Tongue (tissue), 1 donor: ENCODE measurements at regions not wholly inside any gene's neighbourhood (a gene's known extent, or its start where the extent isn't known, plus 50 kb on each side); places are given as distances from the start of the nearest gene placed in this dataset.

Experiments used
- DNase-seq: peaks from one replicate; pipeline ENCODE4 v3.0.0-alpha.2; 2015

DNA sequence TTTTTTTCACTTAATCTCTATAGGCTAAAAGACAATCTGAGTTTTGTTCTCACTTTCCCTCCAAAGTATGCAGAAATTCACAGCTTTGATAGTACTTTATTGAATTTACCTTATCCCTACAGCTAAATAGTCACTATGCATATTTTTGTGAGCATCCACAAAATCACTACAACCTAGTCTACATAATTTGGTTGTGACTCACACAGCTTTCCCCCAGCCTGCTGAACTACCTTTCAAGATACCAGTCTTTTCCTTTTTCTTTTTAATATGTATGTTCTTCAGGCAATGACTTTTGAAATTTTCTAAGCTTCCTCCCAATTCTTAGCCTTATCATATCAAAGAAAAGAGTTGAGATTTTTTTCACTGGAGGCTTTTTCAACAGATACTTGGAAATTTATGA lies 347.3 kb upstream of the CDH6 start:
- DNase-seq: no peak

- DNase-seq: no peak
Measured at GRCh38 chr5:30845194-30845593, 348.3 kb upstream of the CDH6 start.

- no peak for DNase-seq
Measured at GRCh38 chr5:30843541-30843940, 349.9 kb upstream of the CDH6 start.

DNA sequence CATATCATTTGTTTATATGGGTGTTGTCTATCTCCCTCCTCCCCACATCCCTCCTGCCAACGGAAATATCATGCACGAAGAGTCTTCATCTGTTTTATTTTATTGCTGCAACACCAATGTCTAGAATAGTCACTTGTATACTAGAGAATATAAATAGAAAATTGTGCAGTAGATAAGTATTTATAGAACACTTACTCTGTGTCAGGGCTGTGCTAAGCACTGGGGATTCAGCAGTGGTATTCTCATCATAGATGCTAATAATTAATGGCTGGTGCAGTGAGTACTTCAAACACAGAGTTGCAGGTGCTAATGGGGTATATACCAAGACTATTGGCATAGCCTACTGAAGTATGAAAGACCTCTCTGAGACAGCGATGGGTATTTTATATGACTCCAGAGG lies 353.5 kb upstream of the CDH6 start:
- DNase-seq: no peak

DNA sequence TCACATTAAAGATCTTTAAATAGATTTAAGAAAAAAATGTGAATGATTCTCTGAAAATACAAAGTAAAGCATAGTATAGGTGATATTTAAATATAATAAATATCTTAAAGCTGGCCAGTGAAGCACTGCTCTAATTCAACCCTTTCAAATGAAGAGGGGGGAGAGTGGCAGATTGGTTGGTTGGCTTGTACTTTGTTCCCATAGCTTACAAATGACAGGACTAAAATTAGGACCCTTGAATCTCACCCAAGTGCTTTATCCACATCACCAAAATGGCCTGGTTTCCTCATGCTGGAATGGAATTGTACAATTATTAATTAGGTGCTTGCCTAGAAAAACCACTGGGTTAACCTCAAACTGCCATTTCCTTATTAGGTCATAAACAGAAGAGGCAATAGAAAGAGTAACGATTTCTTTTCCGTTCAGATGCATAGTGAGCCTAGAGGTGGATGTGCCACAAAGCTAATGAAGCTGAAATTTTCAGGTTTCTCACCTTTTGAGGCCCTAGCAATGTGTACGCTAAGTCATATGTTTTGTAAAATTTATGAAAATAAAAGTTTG lies 354.5 kb upstream of the CDH6 start:
- DNase-seq: no peak

- no peak for DNase-seq
Measured at GRCh38 chr5:30832519-30832918, 361.0 kb upstream of the CDH6 start.

GRCh38 chr5:30831605-30832004 lies 361.9 kb upstream of the CDH6 start:
- no peak for DNase-seq

DNA sequence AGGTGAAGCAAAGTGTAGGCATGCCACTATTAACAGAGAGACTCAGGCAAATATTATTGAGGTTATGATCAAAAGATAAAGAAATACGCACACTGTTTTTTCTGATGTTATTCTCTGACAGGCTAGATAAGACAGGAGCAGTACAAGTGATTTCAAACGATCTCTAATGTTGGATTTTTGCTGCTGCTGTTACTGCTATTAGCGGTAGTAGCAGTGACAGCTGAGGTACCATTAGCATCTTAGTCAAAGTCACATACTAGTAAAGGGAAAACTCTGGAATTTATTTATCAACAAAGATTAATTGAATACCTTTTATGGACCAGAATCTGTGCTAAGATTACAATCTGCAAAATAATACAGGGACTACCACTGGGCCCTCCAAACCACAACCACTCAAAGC lies 362.4 kb upstream of the CDH6 start:
- DNase-seq: no peak

GRCh38 chr5:30811298-30811697 lies 382.2 kb upstream of the CDH6 start:
- DNase-seq: no peak

GRCh38 chr5:30809933-30810332 lies 383.6 kb upstream of the CDH6 start:
- DNase-seq: no peak

DNA sequence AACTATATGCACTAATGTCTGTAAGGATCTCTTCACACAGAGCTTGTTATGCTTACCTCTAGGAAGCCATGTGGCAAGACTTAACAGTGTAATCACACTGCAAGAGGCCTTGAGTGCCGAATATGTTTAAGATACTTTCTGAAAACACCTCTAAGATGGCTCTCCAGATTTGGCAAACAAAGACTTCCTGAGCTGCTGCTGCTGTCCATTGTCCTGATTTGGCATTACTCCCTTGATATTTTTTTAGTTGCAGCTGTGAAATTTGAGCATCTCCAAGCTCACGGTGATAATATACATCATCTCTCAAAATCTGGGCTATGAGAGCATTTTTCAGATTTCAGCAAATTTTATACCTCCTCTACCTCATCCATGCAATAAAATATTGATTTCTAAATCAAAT lies 384.5 kb upstream of the CDH6 start:
- DNase-seq: peak; percentile 27

DNA sequence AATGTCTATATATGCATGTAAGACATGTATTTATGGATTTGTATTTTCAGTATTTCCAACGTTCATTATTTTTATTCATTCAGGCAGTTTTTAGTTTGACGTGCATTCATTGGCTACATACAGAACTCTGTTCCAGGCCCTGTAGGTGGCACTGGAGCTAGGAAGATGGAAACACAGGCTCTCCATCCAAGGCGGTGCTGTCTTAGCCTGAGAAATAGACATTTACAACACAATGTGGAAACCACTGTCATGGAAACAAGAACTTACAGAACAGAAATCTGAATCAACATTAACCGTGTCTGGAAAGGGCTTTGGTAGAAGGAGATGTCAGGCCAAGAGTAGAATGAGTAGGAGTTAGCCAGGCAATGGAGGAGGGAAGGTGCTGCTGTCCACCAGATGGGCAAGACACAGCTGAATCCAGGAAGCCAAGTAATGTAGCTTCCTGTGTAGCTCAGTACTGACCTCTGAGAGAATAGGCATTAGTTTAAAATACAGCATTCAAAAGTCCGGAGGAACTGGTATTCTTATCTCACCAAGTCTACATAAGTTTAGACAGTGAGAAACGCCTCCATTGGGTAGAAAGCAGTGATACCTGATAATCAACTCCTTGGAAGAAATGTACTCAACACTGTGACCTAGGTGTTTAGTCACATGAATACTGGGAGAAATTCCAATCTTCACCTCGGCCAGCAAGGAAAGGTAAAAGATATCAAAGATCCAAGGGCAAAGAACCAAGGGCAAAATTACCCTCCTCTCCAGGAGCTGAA lies 388.6 kb upstream of the CDH6 start:
- no peak for DNase-seq

GRCh38 chr5:30802961-30803705 lies 390.4 kb upstream of the CDH6 start:
- no peak for DNase-seq

DNA sequence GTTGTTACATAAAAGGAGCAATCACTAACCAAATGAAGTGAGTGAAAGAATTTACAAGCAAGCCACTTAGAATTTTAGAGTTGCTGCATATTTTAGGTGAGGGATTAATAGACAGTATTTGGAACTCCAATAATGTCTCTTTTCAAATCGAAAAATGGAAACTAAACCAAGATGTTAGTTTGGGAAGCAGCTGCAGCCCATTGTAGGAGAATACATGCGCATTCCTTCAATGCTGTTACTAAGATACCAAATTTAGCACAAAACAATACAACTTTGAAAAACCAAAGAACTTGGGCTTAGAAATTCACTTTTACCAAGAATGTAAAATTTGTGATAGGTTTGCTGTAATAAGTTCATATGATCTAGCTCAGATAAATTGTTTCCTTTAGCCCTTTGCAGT lies 411.8 kb upstream of the CDH6 start:
- DNase-seq: no peak

DNA sequence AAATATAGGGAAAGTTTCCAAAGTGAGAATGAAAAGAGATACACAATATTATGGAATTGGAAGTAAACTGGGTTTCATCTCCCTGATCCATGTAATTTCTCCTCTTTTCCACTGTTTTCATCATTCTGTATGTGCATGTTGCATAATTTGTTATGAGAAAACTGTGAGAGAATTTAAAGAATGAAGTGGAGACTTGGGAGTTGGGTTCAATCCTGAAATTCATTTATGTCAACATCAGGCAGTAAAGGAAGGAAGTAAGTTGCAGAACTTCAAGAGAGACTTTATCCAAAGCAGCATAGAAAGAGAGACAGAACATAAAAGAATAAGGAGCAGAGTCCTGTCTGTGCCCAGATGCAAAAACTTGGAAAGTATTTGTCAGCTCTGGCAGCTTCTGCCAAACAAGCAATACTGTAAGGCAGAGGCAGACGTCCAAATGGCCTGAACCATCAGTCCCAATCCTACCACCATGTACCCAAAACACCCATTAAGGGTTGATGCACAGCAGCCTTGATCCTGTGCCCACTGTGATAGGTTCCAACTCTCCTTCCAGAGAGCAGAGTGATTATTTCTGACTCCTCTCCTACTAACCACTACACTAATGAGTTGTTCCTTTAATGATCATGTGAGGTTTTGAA lies 425.3 kb upstream of the CDH6 start:
- no peak for DNase-seq

DNA sequence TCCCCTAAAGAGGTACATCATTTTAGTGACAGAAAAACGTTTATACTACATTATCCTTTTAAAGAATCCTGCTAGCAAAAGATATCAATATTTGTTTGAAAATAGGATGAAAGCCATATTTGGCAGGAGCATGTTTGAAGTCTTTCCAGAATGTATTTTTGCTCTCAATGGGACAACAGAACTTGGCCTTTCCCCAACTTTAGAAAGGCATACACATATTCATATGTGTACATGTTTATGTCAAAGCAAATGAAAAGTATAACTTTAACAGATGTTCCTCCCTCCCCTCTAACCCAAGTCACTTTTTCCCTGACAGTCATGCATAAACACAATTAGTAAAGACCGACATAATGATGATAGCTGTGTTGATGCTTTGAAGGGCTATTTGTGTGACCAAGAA lies 427.8 kb upstream of the CDH6 start:
- peak; percentile 10 for DNase-seq

GRCh38 chr5:30765227-30765626 lies 428.3 kb upstream of the CDH6 start:
- no peak for DNase-seq

DNA sequence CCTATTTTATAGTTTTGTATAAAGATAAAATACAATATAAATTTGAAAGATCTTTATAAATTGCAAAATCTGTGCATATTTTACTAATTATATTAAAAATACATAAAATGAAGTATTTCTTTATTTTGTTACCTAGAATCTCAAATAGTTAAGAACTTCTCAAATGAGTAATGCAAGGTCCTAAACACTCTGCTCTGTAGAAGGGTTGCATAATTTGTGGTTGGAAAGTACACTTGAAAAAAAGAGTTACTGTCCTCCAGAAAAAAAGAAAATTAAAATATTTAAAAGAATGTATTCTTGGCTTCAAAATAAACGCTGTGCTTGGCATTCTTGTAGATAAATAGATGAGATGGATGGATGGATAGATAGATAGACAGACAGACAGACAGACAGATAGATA lies 428.8 kb upstream of the CDH6 start:
- no peak for DNase-seq

GRCh38 chr5:30759731-30760130 lies 433.8 kb upstream of the CDH6 start:
- no peak for DNase-seq

- no peak for DNase-seq
Measured at GRCh38 chr5:30752015-30752414, 441.5 kb upstream of the CDH6 start.

DNA sequence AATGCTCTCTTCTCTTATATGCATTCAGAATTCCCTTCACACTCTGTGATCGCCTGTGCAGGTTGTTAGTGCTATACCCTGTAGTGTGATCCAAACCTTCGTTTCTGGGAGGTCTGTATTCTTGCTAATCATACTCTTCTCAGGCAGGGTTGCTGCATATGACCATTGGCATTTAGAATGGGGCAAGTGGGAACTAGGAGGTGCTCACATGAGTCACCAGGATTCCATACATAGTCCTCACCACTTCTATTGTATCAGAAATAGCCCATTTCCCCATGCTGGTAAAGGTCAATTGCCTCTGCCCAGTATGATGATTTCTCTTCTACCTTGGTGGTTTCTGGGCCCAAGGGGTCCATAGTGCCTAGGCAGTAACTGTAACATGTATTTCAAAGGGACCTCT lies 443.5 kb upstream of the CDH6 start:
- no peak for DNase-seq

- DNase-seq: no peak
Measured at GRCh38 chr5:30747412-30747811, 446.1 kb upstream of the CDH6 start.

GRCh38 chr5:30736669-30737068 lies 456.8 kb upstream of the CDH6 start:
- no peak for DNase-seq
